DOHH2 (cell line): ENCODE measurements at regions not wholly inside any gene's neighbourhood (a gene's known extent, or its start where the extent isn't known, plus 50 kb on each side); places are given as distances from the start of the nearest gene placed in this dataset.

Experiments
- EZH2phosphoT487 ChIP-seq: fragments of 200-600 bp; sonication (generic); IDR thresholded peaks from 2 replicates; pipeline ENCODE4 v1.6.1; 2017; ENCODE audit warnings: borderline replicate concordance, mild to moderate bottlenecking, antibody characterized with exemption, low read length, moderate library complexity, mixed read lengths
- TF ChIP-seq, protein P1 (sequence below): fragments of 200-600 bp; sonication (generic); IDR thresholded peaks from one replicate; pipeline ENCODE4 v1.5.1; 2014; ENCODE audit warnings: antibody characterized with exemption, mild to moderate bottlenecking, low read depth, low read length; ENCODE audit not compliant: poor library complexity, severe bottlenecking

DNA sequence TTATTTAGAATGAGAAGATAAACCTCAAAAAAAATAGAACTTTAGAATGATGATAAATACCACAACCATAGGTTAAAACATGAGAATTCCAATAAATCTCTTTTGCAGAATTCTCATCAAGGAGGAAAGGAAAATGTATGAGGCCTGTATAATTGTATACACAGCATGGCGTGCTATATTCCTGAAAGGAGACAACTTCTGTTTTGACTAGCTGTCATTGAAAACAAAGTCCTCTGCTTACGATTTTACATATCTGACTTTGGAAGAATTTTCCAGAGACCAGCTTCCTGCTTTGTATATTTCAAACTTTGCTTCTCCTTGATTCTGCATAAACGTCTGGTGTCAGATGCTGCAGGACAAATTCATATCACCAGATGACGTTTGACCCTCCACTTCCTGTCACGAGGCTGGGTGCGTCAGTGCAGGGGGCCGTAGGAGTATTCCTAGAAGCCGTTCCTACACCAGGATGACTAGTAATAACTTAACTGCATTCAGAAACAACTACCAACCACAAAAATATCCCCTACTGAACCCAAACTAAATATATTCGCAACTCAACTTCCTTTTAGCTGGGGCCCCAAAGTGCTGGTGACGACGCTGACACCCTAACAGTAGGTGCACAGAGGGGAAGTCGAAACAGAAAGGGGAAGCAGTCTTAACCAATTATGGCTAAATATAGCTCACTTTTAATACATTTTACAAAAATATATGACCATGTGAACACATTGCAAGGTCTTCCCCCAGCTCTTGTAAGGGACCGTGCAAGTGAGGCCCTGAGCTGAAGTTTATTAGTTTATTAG lies 178.6 kb upstream of the INHBA start:
- TF ChIP-seq EZH2phosphoT487 = no peak
- TF ChIP-seq, protein P1, sequence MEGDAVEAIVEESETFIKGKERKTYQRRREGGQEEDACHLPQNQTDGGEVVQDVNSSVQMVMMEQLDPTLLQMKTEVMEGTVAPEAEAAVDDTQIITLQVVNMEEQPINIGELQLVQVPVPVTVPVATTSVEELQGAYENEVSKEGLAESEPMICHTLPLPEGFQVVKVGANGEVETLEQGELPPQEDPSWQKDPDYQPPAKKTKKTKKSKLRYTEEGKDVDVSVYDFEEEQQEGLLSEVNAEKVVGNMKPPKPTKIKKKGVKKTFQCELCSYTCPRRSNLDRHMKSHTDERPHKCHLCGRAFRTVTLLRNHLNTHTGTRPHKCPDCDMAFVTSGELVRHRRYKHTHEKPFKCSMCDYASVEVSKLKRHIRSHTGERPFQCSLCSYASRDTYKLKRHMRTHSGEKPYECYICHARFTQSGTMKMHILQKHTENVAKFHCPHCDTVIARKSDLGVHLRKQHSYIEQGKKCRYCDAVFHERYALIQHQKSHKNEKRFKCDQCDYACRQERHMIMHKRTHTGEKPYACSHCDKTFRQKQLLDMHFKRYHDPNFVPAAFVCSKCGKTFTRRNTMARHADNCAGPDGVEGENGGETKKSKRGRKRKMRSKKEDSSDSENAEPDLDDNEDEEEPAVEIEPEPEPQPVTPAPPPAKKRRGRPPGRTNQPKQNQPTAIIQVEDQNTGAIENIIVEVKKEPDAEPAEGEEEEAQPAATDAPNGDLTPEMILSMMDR = no peak
